GM18520 (cell line): ENCODE measurements at regions not wholly inside any gene's neighbourhood (a gene's known extent, or its start where the extent isn't known, plus 50 kb on each side); places are given as distances from the start of the nearest gene placed in this dataset.

Experiments used
- ATAC-seq: cut with Tn5 transposase; IDR thresholded peaks from one replicate; pipeline ENCODE4 v1.9.1; 2021; ENCODE audit not compliant: unreplicated experiment

- no peak for ATAC-seq
Observed at GRCh38 chr5:30764704-30765103, 428.8 kb upstream of the CDH6 start.

GRCh38 chr5:30759731-30760130 is 433.8 kb upstream of the CDH6 start:
- no peak for ATAC-seq

GRCh38 chr5:30752015-30752414 is 441.5 kb upstream of the CDH6 start:
- no peak for ATAC-seq

GRCh38 chr5:30749971-30750370 is 443.5 kb upstream of the CDH6 start:
- ATAC-seq, result no peak

- no peak for ATAC-seq
Observed at GRCh38 chr5:30747412-30747811, 446.1 kb upstream of the CDH6 start.

- no peak for ATAC-seq
Observed at GRCh38 chr5:30736669-30737068, 456.8 kb upstream of the CDH6 start.

- no peak for ATAC-seq
Observed at GRCh38 chr5:30734118-30734517, 459.4 kb upstream of the CDH6 start.

GRCh38 chr5:30725073-30725472 is 468.4 kb upstream of the CDH6 start:
- no peak for ATAC-seq

GRCh38 chr5:30698217-30698616 is 495.3 kb upstream of the CDH6 start:
- ATAC-seq, result no peak

- no peak for ATAC-seq
Observed at GRCh38 chr5:30693326-30693725, 500.2 kb upstream of the CDH6 start.

- no peak for ATAC-seq
Observed at GRCh38 chr5:30690931-30691330, 502.6 kb upstream of the CDH6 start.

GRCh38 chr5:30687461-30687860 is 506.0 kb upstream of the CDH6 start:
- ATAC-seq, result no peak

- no peak for ATAC-seq
Observed at GRCh38 chr5:30686530-30686929, 507.0 kb upstream of the CDH6 start.

GRCh38 chr5:30676223-30676840 is 517.2 kb upstream of the CDH6 start:
- no peak for ATAC-seq

GRCh38 chr5:30667293-30667692 is 526.2 kb upstream of the CDH6 start:
- ATAC-seq, result no peak

- ATAC-seq, result no peak
Observed at GRCh38 chr5:30663536-30663935, 530.0 kb upstream of the CDH6 start.

GRCh38 chr5:30662373-30662772 is 531.1 kb upstream of the CDH6 start:
- no peak for ATAC-seq

- no peak for ATAC-seq
Observed at GRCh38 chr5:30661730-30662129, 531.8 kb upstream of the CDH6 start.

GRCh38 chr5:30659417-30659816 is 534.1 kb upstream of the CDH6 start:
- ATAC-seq, result no peak

- no peak for ATAC-seq
Observed at GRCh38 chr5:30650311-30650710, 543.2 kb upstream of the CDH6 start.

GRCh38 chr5:30638899-30639298 is 554.6 kb upstream of the CDH6 start:
- ATAC-seq, result no peak

- ATAC-seq, result no peak
Observed at GRCh38 chr5:30627945-30628344, 565.5 kb upstream of the CDH6 start.

GRCh38 chr5:30626557-30626956 is 566.9 kb upstream of the CDH6 start:
- no peak for ATAC-seq
